Fibroblast of skin of back (primary cell): ENCODE measurements at regions not wholly inside any gene's neighbourhood (a gene's known extent, or its start where the extent isn't known, plus 50 kb on each side); places are given as distances from the start of the nearest gene placed in this dataset.
"Not testable (repeated sequence)": the region's sequence is repeated elsewhere in the genome, so short reads cannot be mapped to it uniquely, and the experiment has no call there.

Source experiments
- DNase-seq: peaks from one replicate; pipeline ENCODE4 v3.0.0-alpha.2; 2013

- DNase-seq: no peak
Measured at GRCh38 chr5:91283326-91283725, 99.8 kb downstream of the ARRDC3 start.

GRCh38 chr5:91282210-91282609, 100.9 kb downstream of the ARRDC3 start:
- DNase-seq: no peak

GRCh38 chr5:91281401-91281800, 101.7 kb downstream of the ARRDC3 start:
- peak; percentile 69 for DNase-seq

GRCh38 chr5:91280362-91281269, 102.5 kb downstream of the ARRDC3 start:
- DNase-seq: peak; percentile 98

- no peak for DNase-seq
Measured at GRCh38 chr5:91277840-91278239, 105.3 kb downstream of the ARRDC3 start.

GRCh38 chr5:91277093-91277626, 106.0 kb downstream of the ARRDC3 start:
- peak; percentile 29 for DNase-seq

GRCh38 chr5:91272858-91273257, 110.3 kb downstream of the ARRDC3 start:
- DNase-seq: peak; percentile 86

GRCh38 chr5:91271999-91272398, 111.1 kb downstream of the ARRDC3 start:
- no peak for DNase-seq

GRCh38 chr5:91269198-91269597, 113.9 kb downstream of the ARRDC3 start:
- no peak for DNase-seq

GRCh38 chr5:91266184-91266705, 116.9 kb downstream of the ARRDC3 start:
- peak; percentile 67 for DNase-seq

- no peak for DNase-seq
Measured at GRCh38 chr5:91264311-91265051, 118.6 kb downstream of the ARRDC3 start.

GRCh38 chr5:91263898-91264297, 119.2 kb downstream of the ARRDC3 start:
- no peak for DNase-seq

- DNase-seq: peak; percentile 4
Measured at GRCh38 chr5:91257301-91257700, 125.8 kb downstream of the ARRDC3 start.

GRCh38 chr5:91256142-91256524, 127.0 kb downstream of the ARRDC3 start:
- DNase-seq: no peak

GRCh38 chr5:91255396-91256141, 127.5 kb downstream of the ARRDC3 start:
- DNase-seq: no peak

GRCh38 chr5:91252916-91253315, 130.2 kb downstream of the ARRDC3 start:
- DNase-seq: peak; percentile 3

GRCh38 chr5:91245871-91246270, 137.2 kb downstream of the ARRDC3 start:
- DNase-seq: peak; percentile 9

- no peak for DNase-seq
Measured at GRCh38 chr5:91245074-91245452, 138.1 kb downstream of the ARRDC3 start.

- DNase-seq: no peak
Measured at GRCh38 chr5:91244380-91245073, 138.6 kb downstream of the ARRDC3 start.

GRCh38 chr5:91243852-91244251, 139.3 kb downstream of the ARRDC3 start:
- DNase-seq: no peak

- no peak for DNase-seq
Measured at GRCh38 chr5:91243286-91243685, 139.8 kb downstream of the ARRDC3 start.

GRCh38 chr5:91241460-91241859, 141.7 kb downstream of the ARRDC3 start:
- not testable (repeated sequence) for DNase-seq
